DOHH2 (cell line): ENCODE measurements at regions not wholly inside any gene's neighbourhood (a gene's known extent, or its start where the extent isn't known, plus 50 kb on each side); places are given as distances from the start of the nearest gene placed in this dataset.
"Not testable (repeated sequence)": the region's sequence is repeated elsewhere in the genome, so short reads cannot be mapped to it uniquely, and the experiment has no call there.

Experiments used
- H3F3A ChIP-seq: fragments of 200-600 bp; sonication (generic), shearing (Covaris generic); 2 replicates; pipeline ENCODE4 v1.6.0; 2016; ENCODE audit warnings: antibody characterized with exemption, mild to moderate bottlenecking; ENCODE audit not compliant: control insufficient read depth, insufficient read depth
- H3K27ac ChIP-seq: fragments of 200-600 bp; sonication (generic); 2 replicates; pipeline ENCODE4 v1.5.1; 2014; ENCODE audit warnings: low read depth, mild to moderate bottlenecking, low read length, moderate library complexity
- H3K27me3 ChIP-seq: fragments of 200-600 bp; sonication (generic); 2 replicates; pipeline ENCODE4 v1.6.1; 2014; ENCODE audit warnings: mild to moderate bottlenecking, low read length, mixed read lengths; ENCODE audit not compliant: control insufficient read depth
- H3K36me3 ChIP-seq: fragments of 200-600 bp; sonication (generic); 2 replicates; pipeline ENCODE4 v1.6.1; 2014; ENCODE audit warnings: mild to moderate bottlenecking, low read length, moderate library complexity, mixed read lengths; ENCODE audit not compliant: control insufficient read depth
- H3K4me1 ChIP-seq: fragments of 200-600 bp; sonication (generic); 2 replicates; pipeline ENCODE4 v1.6.1; 2014; ENCODE audit warnings: mild to moderate bottlenecking, low read length, mixed read lengths; ENCODE audit not compliant: control insufficient read depth
- H3K4me2 ChIP-seq: fragments of 200-600 bp; sonication (generic); 2 replicates; pipeline ENCODE4 v1.6.0; 2014; ENCODE audit warnings: mild to moderate bottlenecking, low read length, moderate library complexity
- H3K4me3 ChIP-seq: fragments of 200-600 bp; sonication (generic); 2 replicates; pipeline ENCODE4 v1.5.1; 2014; ENCODE audit warnings: mild to moderate bottlenecking, low read length, mixed read lengths
- H3K79me2 ChIP-seq: fragments of 200-600 bp; sonication (generic); 2 replicates; pipeline ENCODE4 v1.6.1; 2014; ENCODE audit warnings: mild to moderate bottlenecking, low read length, mixed read lengths; ENCODE audit not compliant: control insufficient read depth
- H3K9me2 ChIP-seq: fragments of 200-600 bp; sonication (generic); replicated peaks from 2 replicates; pipeline ENCODE4 v1.6.1; 2014; ENCODE audit warnings: mild to moderate bottlenecking, low read length, mixed read lengths; ENCODE audit not compliant: control insufficient read depth
- H3K9me3 ChIP-seq: fragments of 200-600 bp; sonication (generic); 2 replicates; pipeline ENCODE4 v1.6.1; 2014; ENCODE audit warnings: antibody characterized with exemption, low read length, mixed read lengths; ENCODE audit not compliant: control insufficient read depth, insufficient read depth
- H4K20me1 ChIP-seq: fragments of 200-600 bp; sonication (generic); 2 replicates; pipeline ENCODE4 v1.6.0; 2014; ENCODE audit warnings: low read depth, mild to moderate bottlenecking, antibody characterized with exemption, low read length, moderate library complexity; ENCODE audit not compliant: control insufficient read depth, insufficient read depth
- CTCF ChIP-seq: fragments of 200-600 bp; sonication (generic); IDR thresholded peaks from one replicate; pipeline ENCODE4 v1.5.1; 2014; ENCODE audit warnings: antibody characterized with exemption, mild to moderate bottlenecking, low read depth, low read length; ENCODE audit not compliant: poor library complexity, severe bottlenecking
- EZH2phosphoT487 ChIP-seq: fragments of 200-600 bp; sonication (generic); IDR thresholded peaks from 2 replicates; pipeline ENCODE4 v1.6.1; 2017; ENCODE audit warnings: borderline replicate concordance, mild to moderate bottlenecking, antibody characterized with exemption, low read length, moderate library complexity, mixed read lengths

- H3K9me3 ChIP-seq = peaks cover 6% of the 10 kb centered on the region; the same call in 1 of the 2 replicates
- no peaks in the 10 kb centered on the region for H3F3A ChIP-seq
- H3K79me2 ChIP-seq = no peaks in the 10 kb centered on the region
- H3K27me3 ChIP-seq = no peaks in the 10 kb centered on the region
- TF ChIP-seq EZH2phosphoT487 (no peak), CTCF (no peak)
- no peak overlapping the region for H3K4me2 ChIP-seq
- no peaks in the 10 kb centered on the region for H3K36me3 ChIP-seq
- no peaks in the 10 kb centered on the region for H3K4me1 ChIP-seq
- no peak overlapping the region for H3K4me3 ChIP-seq
- H3K27ac ChIP-seq = no peak overlapping the region
- H4K20me1 ChIP-seq = no peaks in the 10 kb centered on the region
- H3K9me2 ChIP-seq = no peaks in the 10 kb centered on the region
Observed at GRCh38 chr12:131318045-131318685, 364.5 kb downstream of the ADGRD1 start.

- H3K36me3 ChIP-seq = no peaks in the 10 kb centered on the region
Observed at GRCh38 chr12:131321988-131322387, 368.3 kb downstream of the ADGRD1 start.

GRCh38 chr12:131322460-131322859 is 368.8 kb downstream of the ADGRD1 start:
- not testable (repeated sequence) for H3F3A ChIP-seq, H3K9me2 ChIP-seq, H3K79me2 ChIP-seq, H3K4me2 ChIP-seq, H3K36me3 ChIP-seq, H4K20me1 ChIP-seq, H3K27me3 ChIP-seq, H3K27ac ChIP-seq, H3K9me3 ChIP-seq, H3K4me1 ChIP-seq, H3K4me3 ChIP-seq

More at GRCh38 chr12:131321988-131322387, 368.3 kb downstream of the ADGRD1 start:
- no peaks in the 10 kb centered on the region for H3F3A ChIP-seq
- H3K27me3 ChIP-seq = peaks cover 3% of the 10 kb centered on the region; the same call in 1 of the 2 replicates
- H3K27ac ChIP-seq = no peak overlapping the region
- no peak for TF ChIP-seq CTCF
- no peak for TF ChIP-seq EZH2phosphoT487
- no peaks in the 10 kb centered on the region for H4K20me1 ChIP-seq
- H3K79me2 ChIP-seq = no peaks in the 10 kb centered on the region
- peaks cover 6% of the 10 kb centered on the region; the same call in 1 of the 2 replicates for H3K9me3 ChIP-seq
- H3K4me3 ChIP-seq = no peak overlapping the region
- H3K4me1 ChIP-seq = no peaks in the 10 kb centered on the region
- H3K9me2 ChIP-seq = no peaks in the 10 kb centered on the region
- H3K4me2 ChIP-seq = no peak overlapping the region

- Histone ChIP-seq H3F3A (no peaks in the 10 kb centered on the region), H3K9me3 (no peaks in the 10 kb centered on the region), H3K4me3 (no peak overlapping the region), H3K4me2 (no peak overlapping the region), H3K27ac (no peak overlapping the region), H3K4me1 (no peaks in the 10 kb centered on the region), H3K79me2 (no peaks in the 10 kb centered on the region), H3K9me2 (no peaks in the 10 kb centered on the region), H3K36me3 (no peaks in the 10 kb centered on the region), H4K20me1 (no peaks in the 10 kb centered on the region), H3K27me3 (peaks cover 3% of the 10 kb centered on the region; the same call in 1 of the 2 replicates)
- TF ChIP-seq CTCF (no peak), EZH2phosphoT487 (no peak)
Observed at GRCh38 chr12:131323879-131324278, 370.2 kb downstream of the ADGRD1 start.
